ENCODE measurements at regions not wholly inside any gene's neighbourhood (a gene's known extent, or its start where the extent isn't known, plus 50 kb on each side); places are given as distances from the start of the nearest gene placed in this dataset.

- TF ChIP-seq CTCF (IDR thresholded peaks at IDR 0.05) (no peak), POLR2A (IDR thresholded peaks at IDR 0.05) (no peak)
Measured at GRCh38 chr18:32607816-32608215, 137.1 kb upstream of the GAREM1 start.
